ENCODE measurements at regions not wholly inside any gene's neighbourhood (a gene's known extent, or its start where the extent isn't known, plus 50 kb on each side); places are given as distances from the start of the nearest gene placed in this dataset.
"Not testable (repeated sequence)": the region's sequence is repeated elsewhere in the genome, so short reads cannot be mapped to it uniquely, and the experiment has no call there.

GRCh38 chr5:99010294-99010693, 81.5 kb upstream of the CHD1 start:
- Histone ChIP-seq H3K4me1 (ENCODE audit: insufficient read depth, low read length, poor library complexity, severe bottlenecking) (no peaks in the 10 kb centered on the region), H3K4me2 (ENCODE audit: low read length) (no peak overlapping the region), H3K9me3 (ENCODE audit: low read length) (no peaks in the 10 kb centered on the region), H2AFZ (ENCODE audit: low read length) (no peak overlapping the region), H3K36me3 (ENCODE audit: insufficient read depth, low read length) (no peaks in the 10 kb centered on the region), H3K4me3 (ENCODE audit: low read depth, low read length, poor library complexity, severe bottlenecking) (no peak overlapping the region), H3K79me2 (ENCODE audit: insufficient read depth, low read depth, low read length) (no peaks in the 10 kb centered on the region), H3K27ac (ENCODE audit: low read depth, low read length, poor library complexity, severe bottlenecking) (no peak overlapping the region), H3K9me2 (ENCODE audit: insufficient read depth, low read length) (no peaks in the 10 kb centered on the region), H4K20me1 (ENCODE audit: insufficient read depth, low read length) (no peaks in the 10 kb centered on the region)
- ChIA-PET POLR2A (no interaction called here), CTCF (ENCODE audit: unreplicated experiment) (no interaction called here)
- no TSS peak for BruUV-seq (replicated peaks)
- intact Hi-C loops (cut with micrococcal nuclease; ENCODE audit: unreplicated experiment): no loop called here
- DNase-seq (ENCODE audit: low spot score): no peak
- TF ChIP-seq EZH2phosphoT487 (IDR thresholded peaks at IDR 0.05; ENCODE audit: borderline replicate concordance, low read depth, low read length) (no peak), CTCF (conservative IDR thresholded peaks at IDR 0.05; ENCODE audit: low read length) (no peak)

GRCh38 chr5:99008009-99008408, 79.2 kb upstream of the CHD1 start:
- intact Hi-C loops (cut with micrococcal nuclease; ENCODE audit: unreplicated experiment); POLR2A ChIA-PET; H3K4me1 ChIP-seq (ENCODE audit: insufficient read depth, low read length, poor library complexity, severe bottlenecking); H3K4me3 ChIP-seq (ENCODE audit: low read depth, low read length, poor library complexity, severe bottlenecking); H3K9me3 ChIP-seq (ENCODE audit: low read length); H4K20me1 ChIP-seq (ENCODE audit: insufficient read depth, low read length); H2AFZ ChIP-seq (ENCODE audit: low read length); CTCF ChIA-PET (ENCODE audit: unreplicated experiment); DNase-seq (ENCODE audit: low spot score); H3K36me3 ChIP-seq (ENCODE audit: insufficient read depth, low read length); H3K79me2 ChIP-seq (ENCODE audit: insufficient read depth, low read depth, low read length); H3K4me2 ChIP-seq (ENCODE audit: low read length); H3K9me2 ChIP-seq (ENCODE audit: insufficient read depth, low read length); BruUV-seq (replicated peaks); H3K27ac ChIP-seq (ENCODE audit: low read depth, low read length, poor library complexity, severe bottlenecking): not testable (repeated sequence)

GRCh38 chr5:99005506-99005905, 76.7 kb upstream of the CHD1 start:
- no TSS peak for BruUV-seq (replicated peaks)
- H3K9me3 ChIP-seq (ENCODE audit: low read length): no peaks in the 10 kb centered on the region
- no peak overlapping the region for H3K4me3 ChIP-seq (ENCODE audit: low read depth, low read length, poor library complexity, severe bottlenecking)
- no peak for DNase-seq (ENCODE audit: low spot score)
- no peaks in the 10 kb centered on the region for H3K79me2 ChIP-seq (ENCODE audit: insufficient read depth, low read depth, low read length)
- no peak overlapping the region for H3K4me2 ChIP-seq (ENCODE audit: low read length)
- POLR2A ChIA-PET: interaction anchor here (0.6 kb wide), 1 partner anchor 52 kb away, joined by 3 read pairs; no protein-coding TSS in a partner anchor
- H2AFZ ChIP-seq (ENCODE audit: low read length): no peak overlapping the region
- H3K9me2 ChIP-seq (ENCODE audit: insufficient read depth, low read length): no peaks in the 10 kb centered on the region
- H3K27ac ChIP-seq (ENCODE audit: low read depth, low read length, poor library complexity, severe bottlenecking): no peak overlapping the region
- intact Hi-C loops (cut with micrococcal nuclease; ENCODE audit: unreplicated experiment): no loop called here
- no peaks in the 10 kb centered on the region for H3K36me3 ChIP-seq (ENCODE audit: insufficient read depth, low read length)
- TF ChIP-seq EZH2phosphoT487 (IDR thresholded peaks at IDR 0.05; ENCODE audit: borderline replicate concordance, low read depth, low read length) (no peak), CTCF (conservative IDR thresholded peaks at IDR 0.05; ENCODE audit: low read length) (no peak)
- H4K20me1 ChIP-seq (ENCODE audit: insufficient read depth, low read length): no peaks in the 10 kb centered on the region
- CTCF ChIA-PET (ENCODE audit: unreplicated experiment): no interaction called here
- H3K4me1 ChIP-seq (ENCODE audit: insufficient read depth, low read length, poor library complexity, severe bottlenecking): no peaks in the 10 kb centered on the region
